Astrocyte (in vitro differentiated cells and primary cell): ENCODE measurements at regions not wholly inside any gene's neighbourhood (a gene's known extent, or its start where the extent isn't known, plus 50 kb on each side); places are given as distances from the start of the nearest gene placed in this dataset.

Experiments
- DNase-seq: peaks from one replicate; pipeline ENCODE4 v3.0.0-alpha.2; 2010; ENCODE audit warnings: low read depth
- FAIRE-seq: peaks from 2 replicates; lab custom pipeline; 2011; peaks lifted over from hg19 to GRCh38; lab: Jason Lieb, UNC
- H2AFZ ChIP-seq: 2 replicates; pipeline ENCODE4 v1.6.0; 2012; ENCODE audit warnings: low read depth, low read length, inconsistent platforms
- H3K27ac ChIP-seq: 2 replicates; pipeline ENCODE4 v1.5.1; 2011; ENCODE audit warnings: low read depth, low read length, inconsistent platforms
- H3K27me3 ChIP-seq: 2 replicates; pipeline ENCODE4 v1.6.0; 2011; ENCODE audit warnings: low read length, inconsistent platforms; ENCODE audit not compliant: insufficient read depth
- H3K36me3 ChIP-seq: 2 replicates; pipeline ENCODE4 v1.5.1; 2011; ENCODE audit warnings: low read length, inconsistent platforms; ENCODE audit not compliant: insufficient read depth
- H3K4me1 ChIP-seq: 2 replicates; pipeline ENCODE4 v1.5.1; 2011; ENCODE audit warnings: low read length, inconsistent platforms; ENCODE audit not compliant: insufficient read depth
- H3K4me2 ChIP-seq: 2 replicates; pipeline ENCODE4 v1.6.0; 2012; ENCODE audit warnings: low read length, inconsistent platforms
- H3K4me3 ChIP-seq: 2 replicates; pipeline ENCODE4 v1.5.1; 2011; ENCODE audit warnings: low read depth, mild to moderate bottlenecking, low read length, inconsistent platforms; ENCODE audit not compliant: insufficient read depth
- H3K79me2 ChIP-seq: 2 replicates; pipeline ENCODE4 v1.6.0; 2012; ENCODE audit warnings: mild to moderate bottlenecking, low read length, inconsistent platforms; ENCODE audit not compliant: insufficient read depth
- H3K9ac ChIP-seq: 2 replicates; pipeline ENCODE4 v1.6.0; 2012; ENCODE audit warnings: mild to moderate bottlenecking, low read length, inconsistent platforms
- H3K9me3 ChIP-seq: 2 replicates; pipeline ENCODE4 v1.5.1; 2012; ENCODE audit warnings: low read depth, mild to moderate bottlenecking, low read length, inconsistent platforms; ENCODE audit not compliant: insufficient read depth
- H4K20me1 ChIP-seq: 2 replicates; pipeline ENCODE4 v1.6.0; 2012; ENCODE audit warnings: low read length, inconsistent platforms; ENCODE audit not compliant: insufficient read depth
- H3K27ac Mint-ChIP-seq: one replicate; pipeline ENCODE4 v1.8.0; 2021; ENCODE audit warnings: mild to moderate bottlenecking, mixed read lengths; ENCODE audit not compliant: unreplicated experiment
- H3K27me3 Mint-ChIP-seq: one replicate; pipeline ENCODE4 v1.8.0; 2021; ENCODE audit warnings: low read depth, mixed read lengths; ENCODE audit not compliant: unreplicated experiment
- H3K36me3 Mint-ChIP-seq: one replicate; pipeline ENCODE4 v1.8.0; 2021; ENCODE audit warnings: low read depth, mixed read lengths; ENCODE audit not compliant: unreplicated experiment
- H3K4me1 Mint-ChIP-seq: one replicate; pipeline ENCODE4 v1.8.0; 2021; ENCODE audit warnings: low read depth, mixed read lengths; ENCODE audit not compliant: unreplicated experiment
- H3K4me3 Mint-ChIP-seq: one replicate; pipeline ENCODE4 v1.8.0; 2021; ENCODE audit warnings: mild to moderate bottlenecking, moderate library complexity, mixed read lengths; ENCODE audit not compliant: unreplicated experiment
- H3K9me3 Mint-ChIP-seq: one replicate; pipeline ENCODE4 v1.8.0; 2021; ENCODE audit warnings: mild to moderate bottlenecking, mixed read lengths; ENCODE audit not compliant: unreplicated experiment
- CTCF ChIP-seq: IDR thresholded peaks from 2 replicates; pipeline ENCODE4 v1.5.1; 2011; ENCODE audit warnings: low read depth, mild to moderate bottlenecking, inconsistent platforms, low read length, moderate library complexity; ENCODE audit not compliant: insufficient read depth
- EZH2 ChIP-seq: IDR thresholded peaks from 2 replicates; pipeline ENCODE4 v1.6.1; 2012; ENCODE audit warnings: mild to moderate bottlenecking, low read length, inconsistent platforms; ENCODE audit not compliant: insufficient read depth

- H3K4me1 ChIP-seq, result no peaks in the 10 kb centered on the region
- Mint-ChIP-seq H3K4me1 (no peaks in the 10 kb centered on the region), H3K36me3 (no peaks in the 10 kb centered on the region), H3K27ac (no peak overlapping the region), H3K27me3 (no peaks in the 10 kb centered on the region), H3K9me3 (peaks cover 14% of the 10 kb centered on the region), H3K4me3 (no peak overlapping the region)
- DNase-seq (no peak), FAIRE-seq (no peak)
- no peaks in the 10 kb centered on the region for H4K20me1 ChIP-seq
- H3K4me3 ChIP-seq, result no peak overlapping the region
- no peak overlapping the region for H3K27ac ChIP-seq
- H2AFZ ChIP-seq, result no peak overlapping the region
- no peak overlapping the region for H3K4me2 ChIP-seq
- no peak overlapping the region for H3K9ac ChIP-seq
- no peaks in the 10 kb centered on the region for H3K27me3 ChIP-seq
- no peaks in the 10 kb centered on the region for H3K9me3 ChIP-seq
- no peaks in the 10 kb centered on the region for H3K79me2 ChIP-seq
- TF ChIP-seq EZH2, result no peak
- no peak for TF ChIP-seq CTCF
- H3K36me3 ChIP-seq, result no peaks in the 10 kb centered on the region
These were observed 890.6 kb upstream of the CNTN5 start for GRCh38 chr11:98130117-98130625.

- Mint-ChIP-seq H3K9me3 (peaks cover 4% of the 10 kb centered on the region), H3K36me3 (peaks cover 2% of the 10 kb centered on the region), H3K27ac (no peak overlapping the region), H3K4me3 (no peak overlapping the region), H3K27me3 (no peaks in the 10 kb centered on the region), H3K4me1 (no peaks in the 10 kb centered on the region)
- TF ChIP-seq EZH2 (no peak), CTCF (no peak)
- DNase-seq (no peak), FAIRE-seq (no peak)
- Histone ChIP-seq H3K4me1 (no peaks in the 10 kb centered on the region), H2AFZ (no peak overlapping the region), H3K27me3 (no peaks in the 10 kb centered on the region), H3K36me3 (no peaks in the 10 kb centered on the region), H3K9me3 (no peaks in the 10 kb centered on the region), H3K4me3 (no peak overlapping the region), H4K20me1 (no peaks in the 10 kb centered on the region), H3K4me2 (no peak overlapping the region), H3K79me2 (no peaks in the 10 kb centered on the region), H3K9ac (no peak overlapping the region), H3K27ac (no peak overlapping the region)
These were observed 884.4 kb upstream of the CNTN5 start for GRCh38 chr11:98136357-98136756.

GRCh38 chr11:98137437-98137836, 883.3 kb upstream of the CNTN5 start:
- no peak overlapping the region for H2AFZ ChIP-seq
- H3K27ac Mint-ChIP-seq, result no peak overlapping the region
- no peaks in the 10 kb centered on the region for H3K27me3 ChIP-seq
- H3K4me3 ChIP-seq, result no peak overlapping the region
- H3K9me3 Mint-ChIP-seq, result no peaks in the 10 kb centered on the region
- H3K4me1 Mint-ChIP-seq, result no peaks in the 10 kb centered on the region
- H3K36me3 Mint-ChIP-seq, result peaks cover 2% of the 10 kb centered on the region
- no peaks in the 10 kb centered on the region for H3K36me3 ChIP-seq
- no peaks in the 10 kb centered on the region for H3K9me3 ChIP-seq
- H3K4me2 ChIP-seq, result no peak overlapping the region
- no peak for TF ChIP-seq CTCF
- TF ChIP-seq EZH2, result no peak
- no peak overlapping the region for H3K9ac ChIP-seq
- H3K27ac ChIP-seq, result no peak overlapping the region
- FAIRE-seq (no peak), DNase-seq (no peak)
- H3K4me3 Mint-ChIP-seq, result no peak overlapping the region
- no peaks in the 10 kb centered on the region for H3K4me1 ChIP-seq
- H3K79me2 ChIP-seq, result no peaks in the 10 kb centered on the region
- no peaks in the 10 kb centered on the region for H4K20me1 ChIP-seq
- no peaks in the 10 kb centered on the region for H3K27me3 Mint-ChIP-seq
